ENCODE measurements at regions not wholly inside any gene's neighbourhood (a gene's known extent, or its start where the extent isn't known, plus 50 kb on each side); places are given as distances from the start of the nearest gene placed in this dataset.
A peak's percentile ranks its signal among the peaks of the same experiment; 100 is the strongest.
"Not testable (repeated sequence)": the region's sequence is repeated elsewhere in the genome, so short reads cannot be mapped to it uniquely, and the experiment has no call there.

- TF ChIP-seq CTCF (IDR thresholded peaks at IDR 0.05) = no peak
- Histone ChIP-seq H3K36me3 (no peaks in the 10 kb centered on the region), H3K4me1 (no peaks in the 10 kb centered on the region), H3K27ac (no peak overlapping the region), H3K4me3 (no peak overlapping the region), H3K9me3 (no peaks in the 10 kb centered on the region), H3K27me3 (no peaks in the 10 kb centered on the region)
- ATAC-seq (no peak), DNase-seq (no peak)
- intact Hi-C loops (cut with DNase I) = no loop called here
These were observed 691.6 kb upstream of the IMPG1 start for GRCh38 chr6:76764057-76764456.

GRCh38 chr6:76752841-76753240 lies 680.4 kb upstream of the IMPG1 start:
- Histone ChIP-seq H3K4me3 (no peak overlapping the region), H3K27me3 (no peaks in the 10 kb centered on the region), H3K36me3 (no peaks in the 10 kb centered on the region), H3K4me1 (no peaks in the 10 kb centered on the region), H3K27ac (no peak overlapping the region), H3K9me3 (no peaks in the 10 kb centered on the region)
- DNase-seq (no peak), ATAC-seq (no peak)
- no peak for TF ChIP-seq CTCF (IDR thresholded peaks at IDR 0.05)
- intact Hi-C loops (cut with DNase I) = no loop called here

- H3K4me3 ChIP-seq; H3K4me1 ChIP-seq; H3K9me3 ChIP-seq; ATAC-seq; H3K27me3 ChIP-seq; intact Hi-C loops (cut with DNase I); H3K36me3 ChIP-seq; H3K27ac ChIP-seq; DNase-seq: not testable (repeated sequence)
These were observed 672.9 kb upstream of the IMPG1 start for GRCh38 chr6:76745388-76745787.

- H3K36me3 ChIP-seq; ATAC-seq; intact Hi-C loops (cut with DNase I); H3K4me3 ChIP-seq; H3K27ac ChIP-seq; H3K4me1 ChIP-seq; H3K9me3 ChIP-seq; H3K27me3 ChIP-seq: not testable (repeated sequence)
- DNase-seq = peak; percentile 41
These were observed 671.8 kb upstream of the IMPG1 start for GRCh38 chr6:76744151-76744720.

- TF ChIP-seq CTCF (IDR thresholded peaks at IDR 0.05) = no peak
- no peak overlapping the region for H3K27ac ChIP-seq
- ATAC-seq = no peak
These were observed 670.5 kb upstream of the IMPG1 start for GRCh38 chr6:76742919-76743318.

GRCh38 chr6:76719449-76719848 lies 647.0 kb upstream of the IMPG1 start:
- Histone ChIP-seq H3K4me1 (no peaks in the 10 kb centered on the region), H3K4me3 (no peak overlapping the region), H3K27ac (no peak overlapping the region), H3K27me3 (no peaks in the 10 kb centered on the region), H3K36me3 (no peaks in the 10 kb centered on the region), H3K9me3 (no peaks in the 10 kb centered on the region)
- TF ChIP-seq CTCF (IDR thresholded peaks at IDR 0.05) = no peak
- ATAC-seq = no peak
- intact Hi-C loops (cut with DNase I) = no loop called here
- DNase-seq = no peak

More at GRCh38 chr6:76742919-76743318, 670.5 kb upstream of the IMPG1 start:
- Histone ChIP-seq H3K9me3 (no peaks in the 10 kb centered on the region), H3K27me3 (no peaks in the 10 kb centered on the region), H3K36me3 (no peaks in the 10 kb centered on the region), H3K4me1 (no peaks in the 10 kb centered on the region), H3K4me3 (no peak overlapping the region)
- DNase-seq = no peak
- intact Hi-C loops (cut with DNase I) = no loop called here
